GM19238 (cell line): ENCODE measurements at regions not wholly inside any gene's neighbourhood (a gene's known extent, or its start where the extent isn't known, plus 50 kb on each side); places are given as distances from the start of the nearest gene placed in this dataset.
"Not testable (repeated sequence)": the region's sequence is repeated elsewhere in the genome, so short reads cannot be mapped to it uniquely, and the experiment has no call there.

Experiments
- DNase-seq: peaks from one replicate; pipeline ENCODE4 v3.0.0; 2011; ENCODE audit warnings: low spot score; ENCODE audit not compliant: insufficient read length

GRCh38 chr1:192418552-192419285 is 101.9 kb downstream of the RGS21 start:
- DNase-seq, result no peak

DNA sequence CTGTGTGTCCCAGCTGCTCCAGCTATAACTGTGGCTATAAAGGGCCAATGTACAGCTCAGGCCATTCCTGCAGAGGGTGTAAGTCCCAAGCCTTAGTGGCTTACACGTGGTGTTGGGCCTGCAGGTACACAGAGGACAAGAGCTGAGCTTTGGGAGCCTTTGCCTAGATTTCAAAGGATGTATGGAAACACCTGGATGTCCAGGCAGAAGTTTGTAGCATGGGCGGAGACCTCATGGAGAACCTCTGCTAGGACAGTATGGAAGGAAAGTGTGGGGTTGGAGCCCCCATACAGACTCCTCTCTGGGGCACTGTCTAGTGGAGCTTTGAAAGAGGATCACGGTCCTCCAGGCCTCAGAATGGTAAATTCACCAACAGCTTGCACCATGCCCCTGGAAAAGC is 113.9 kb downstream of the RGS21 start:
- DNase-seq, result no peak

DNA sequence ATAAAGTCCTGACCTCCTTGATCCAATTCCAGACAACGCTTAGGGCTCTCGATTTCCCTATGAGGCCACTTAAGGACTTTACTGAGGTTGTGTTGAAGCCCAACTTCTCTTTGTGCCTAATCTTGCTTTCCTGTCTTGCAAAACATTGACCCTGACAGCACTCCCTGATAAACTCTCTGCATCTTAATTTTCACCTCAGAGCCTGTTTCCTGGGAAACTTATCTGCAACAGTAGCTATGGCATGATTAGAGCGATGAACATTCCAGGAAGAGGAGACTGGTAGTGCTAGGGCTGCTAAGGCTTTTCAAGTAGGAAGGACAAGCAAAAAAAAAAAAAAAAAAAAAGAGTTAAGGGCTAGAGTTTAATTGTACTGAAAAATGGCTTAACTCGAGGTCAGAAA is 118.9 kb downstream of the RGS21 start:
- DNase-seq, result no peak

DNA sequence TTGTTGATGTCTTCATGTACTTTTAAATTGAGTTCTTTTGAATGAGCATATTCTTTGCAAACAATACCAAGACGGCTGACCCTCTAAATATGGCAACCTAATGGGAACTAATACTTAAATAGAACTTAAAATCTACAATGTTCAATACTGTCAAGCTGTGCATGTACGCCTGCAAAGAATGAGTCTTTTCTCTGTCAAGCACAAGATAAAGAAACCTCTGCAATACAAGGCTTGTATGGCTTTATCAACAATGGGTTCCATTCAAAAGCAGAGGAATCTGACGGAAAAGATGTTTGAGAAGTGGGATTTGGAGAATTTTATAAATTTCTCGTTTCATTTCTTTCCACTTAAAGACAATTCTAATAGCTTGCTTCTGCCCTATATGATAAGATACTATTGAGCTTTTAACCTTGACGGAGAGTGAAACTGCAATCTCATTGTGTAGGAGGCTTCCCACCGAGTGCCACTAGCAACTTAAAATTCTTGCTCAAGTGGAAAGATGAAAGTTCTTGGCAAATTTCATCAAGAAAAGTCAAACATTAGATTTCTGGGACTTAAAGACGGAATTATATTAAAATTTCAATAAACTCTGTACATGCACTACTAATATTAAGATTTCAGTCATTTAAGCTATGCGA is 119.8 kb downstream of the RGS21 start:
- DNase-seq, result no peak

GRCh38 chr1:192438737-192439136 is 121.9 kb downstream of the RGS21 start:
- no peak for DNase-seq

DNA sequence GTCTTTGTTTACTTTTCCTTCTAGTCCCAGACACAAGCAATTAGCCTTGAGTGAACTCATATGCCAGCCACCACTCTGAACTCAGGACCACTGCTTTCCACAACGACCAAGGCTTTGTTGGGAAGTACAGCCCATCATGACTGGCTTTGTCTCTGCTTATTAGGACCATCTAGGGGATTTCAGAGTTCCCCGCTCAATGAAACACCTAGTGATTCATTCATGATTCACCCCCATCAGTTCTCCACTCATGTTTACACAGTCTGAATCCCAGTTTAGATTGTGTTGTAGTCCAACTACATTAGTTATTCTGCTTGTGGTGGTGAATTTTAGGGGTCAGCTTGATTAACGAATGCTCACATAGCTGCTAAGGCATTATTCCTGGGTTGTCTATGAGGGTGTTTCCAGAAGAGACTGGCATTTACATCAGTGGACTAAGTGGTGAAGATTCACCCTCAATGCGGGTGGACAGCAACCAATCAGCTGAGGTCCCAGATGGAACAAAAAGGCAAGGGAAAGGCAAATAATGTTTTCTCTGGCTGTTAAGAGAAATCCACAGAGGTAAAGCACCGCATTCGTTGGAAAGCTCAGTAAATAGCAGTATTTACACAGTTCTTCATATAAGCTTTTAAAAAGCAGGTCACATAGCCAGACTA is 122.7 kb downstream of the RGS21 start:
- no peak for DNase-seq

DNA sequence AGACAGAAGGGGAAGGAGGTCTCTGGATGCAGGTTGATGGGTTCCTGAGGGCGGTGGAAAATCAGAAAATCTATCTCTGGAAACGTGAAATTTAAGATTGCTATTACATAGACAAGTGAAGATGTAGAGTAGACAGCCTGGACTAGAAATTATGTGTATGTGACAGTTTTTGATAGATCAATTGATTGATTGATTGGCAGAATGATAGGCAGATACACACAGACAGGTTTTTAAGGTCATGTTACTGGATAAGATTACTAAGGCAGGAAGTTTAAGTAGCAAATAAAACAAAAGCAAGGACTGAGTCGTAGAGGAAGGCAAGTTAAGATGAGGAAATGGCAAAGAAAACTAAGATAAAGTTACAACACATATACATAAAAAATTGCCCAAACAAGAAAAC is 124.7 kb downstream of the RGS21 start:
- no peak for DNase-seq

DNA sequence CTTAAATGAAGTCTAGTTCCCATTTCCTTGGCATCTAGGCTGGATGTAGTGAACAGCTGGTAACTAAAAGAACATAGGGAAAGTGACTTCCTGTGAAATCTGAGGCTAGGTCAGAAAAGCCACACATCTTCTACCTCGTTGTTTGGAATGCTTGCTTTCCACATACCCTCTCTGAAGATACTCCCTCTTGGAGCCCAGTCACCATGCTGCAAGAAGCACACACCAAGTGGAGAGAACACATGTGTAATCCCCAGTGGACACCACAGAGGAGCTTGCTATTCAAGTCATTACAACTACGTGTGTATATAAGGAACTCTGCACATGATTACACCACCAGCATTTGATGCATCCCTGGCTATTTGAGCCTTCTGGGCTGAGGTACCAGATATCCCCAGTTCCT is 125.9 kb downstream of the RGS21 start:
- DNase-seq, result no peak

DNA sequence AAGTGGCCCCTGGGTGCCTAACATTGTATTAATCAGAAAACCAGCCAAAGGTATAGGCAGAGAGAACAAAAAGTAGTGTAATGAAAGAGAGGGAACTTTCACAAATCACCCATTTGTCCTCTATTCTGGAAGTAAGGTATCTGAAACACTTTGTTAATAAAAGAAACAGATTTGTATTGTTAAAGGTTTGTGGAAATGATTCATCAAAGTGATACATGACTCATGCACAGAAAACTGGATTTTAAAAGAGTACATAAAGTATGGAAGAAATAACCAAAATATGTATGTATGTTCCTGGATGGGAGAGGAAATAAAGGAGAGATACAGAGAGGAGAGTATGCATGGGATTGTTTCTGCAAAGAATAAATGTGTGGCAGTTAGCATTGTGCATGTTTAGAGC is 126.8 kb downstream of the RGS21 start:
- DNase-seq, result no peak

DNA sequence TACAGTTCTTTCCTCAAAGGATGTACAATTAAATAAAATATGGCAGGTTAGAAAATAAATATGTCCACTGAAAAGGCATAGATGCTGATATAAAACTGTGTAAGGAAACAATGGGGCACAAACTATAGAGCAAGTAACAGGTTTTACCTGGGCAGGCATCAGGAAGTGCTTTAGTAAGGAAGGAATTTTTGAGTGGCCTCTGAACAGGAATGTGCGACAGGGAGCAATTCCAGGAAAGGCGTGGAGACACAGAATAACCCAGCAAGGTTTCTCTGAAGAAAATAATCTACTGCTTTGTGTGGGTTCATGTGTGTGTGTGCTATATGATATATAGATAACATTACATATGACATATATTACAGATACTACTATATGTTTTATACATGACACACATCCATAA is 128.4 kb downstream of the RGS21 start:
- no peak for DNase-seq

DNA sequence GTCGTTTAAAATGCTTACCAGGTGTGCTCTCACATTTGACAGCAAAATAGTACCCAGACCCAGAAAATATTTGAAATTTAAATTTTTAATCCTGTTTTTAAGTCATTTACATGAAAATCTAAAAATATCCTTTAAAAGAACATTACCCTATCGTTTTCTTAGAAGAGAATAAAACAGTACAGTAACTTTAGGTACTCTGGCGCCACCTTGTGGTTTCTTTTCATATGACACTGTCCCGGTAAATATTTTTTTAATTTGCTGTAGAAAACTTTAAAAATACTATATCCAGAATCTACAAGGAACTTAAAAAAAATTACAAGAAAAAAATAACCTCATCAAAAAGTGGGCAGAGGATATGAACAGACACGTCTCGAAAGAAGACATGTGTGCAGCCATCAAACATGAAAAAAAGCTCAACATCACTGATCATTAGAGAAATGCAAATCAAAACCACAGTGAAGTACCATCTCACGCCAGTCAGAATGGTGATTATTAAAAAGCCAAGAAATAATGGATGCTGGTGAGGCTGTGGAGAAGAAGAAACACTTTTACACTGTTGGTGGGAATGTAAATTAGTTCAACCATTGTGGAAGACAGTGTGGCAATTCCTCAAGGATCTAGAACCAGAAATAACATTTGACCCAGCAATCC is 129.2 kb downstream of the RGS21 start:
- DNase-seq, result no peak

GRCh38 chr1:192448026-192448578 is 127.5 kb upstream of the RGS1 start:
- DNase-seq, result no peak

DNA sequence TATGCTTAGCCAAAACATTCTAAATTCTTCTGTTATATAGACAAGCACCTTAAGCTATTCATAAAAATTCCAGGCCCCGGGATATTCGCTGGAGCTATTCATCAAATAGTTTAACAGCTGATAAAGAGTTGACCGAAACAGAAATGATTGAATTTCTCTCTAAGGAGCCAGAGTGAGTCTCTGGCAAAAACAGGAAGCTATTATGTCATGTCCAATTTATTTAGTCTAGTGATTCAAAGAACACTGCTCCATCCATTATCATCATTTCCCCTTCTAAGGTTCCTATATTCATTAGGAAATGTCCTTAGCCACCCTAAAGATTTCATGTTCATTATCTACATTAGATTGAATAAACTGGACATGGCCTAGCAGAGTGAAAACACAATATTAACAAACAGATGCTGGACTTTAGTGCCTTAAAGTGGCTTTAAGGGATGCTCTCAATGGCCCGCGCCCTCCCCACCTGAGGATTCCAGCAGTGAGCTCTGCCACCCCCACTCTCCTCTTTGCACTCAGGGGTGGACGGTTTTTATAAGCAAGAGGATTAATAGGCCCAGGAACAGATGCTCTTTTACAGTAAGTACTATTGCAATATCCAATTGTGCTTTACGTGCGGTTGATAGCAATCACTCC is 122.1 kb upstream of the RGS1 start:
- no peak for DNase-seq

GRCh38 chr1:192459467-192459866 is 116.1 kb upstream of the RGS1 start:
- DNase-seq, result no peak

DNA sequence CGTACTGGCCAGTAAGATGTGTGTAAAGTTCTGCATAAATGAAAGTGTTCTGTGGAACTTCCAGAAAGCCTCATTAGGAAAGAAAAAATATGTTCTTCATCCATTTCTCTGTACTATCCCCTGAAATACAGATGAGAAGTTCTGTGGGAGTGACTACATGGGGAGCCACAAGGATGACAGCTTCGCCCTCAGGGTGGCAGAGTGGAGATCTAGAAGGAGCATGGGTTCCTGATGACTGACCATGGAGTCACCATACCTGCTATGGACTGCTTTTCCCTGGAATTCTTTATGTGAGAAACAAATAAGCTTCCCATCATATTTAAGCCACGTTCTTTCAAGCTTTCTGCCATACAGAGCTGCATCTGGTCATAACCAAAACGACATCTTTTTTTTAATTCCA is 113.9 kb upstream of the RGS1 start:
- no peak for DNase-seq

DNA sequence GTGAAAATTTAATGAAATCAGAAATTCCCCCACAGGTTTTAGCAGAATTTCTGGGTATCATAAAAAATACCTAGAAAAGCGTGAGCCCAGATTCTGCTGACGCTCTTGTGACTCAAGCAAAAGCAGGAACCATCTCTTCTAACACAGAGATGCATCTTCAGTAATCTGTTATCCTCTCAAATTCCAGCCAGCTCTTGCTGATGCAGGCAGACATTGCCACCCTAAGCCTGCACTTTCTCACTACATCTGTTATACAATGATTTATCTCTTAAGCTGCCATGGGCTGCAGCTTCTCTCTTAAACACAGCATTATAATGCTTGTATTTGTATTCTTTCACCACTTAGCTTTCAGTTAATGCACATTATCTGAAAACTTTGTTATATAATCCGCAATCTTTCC is 113.0 kb upstream of the RGS1 start:
- DNase-seq, result no peak

- no peak for DNase-seq
Observed at GRCh38 chr1:192463661-192464060, 111.9 kb upstream of the RGS1 start.

DNA sequence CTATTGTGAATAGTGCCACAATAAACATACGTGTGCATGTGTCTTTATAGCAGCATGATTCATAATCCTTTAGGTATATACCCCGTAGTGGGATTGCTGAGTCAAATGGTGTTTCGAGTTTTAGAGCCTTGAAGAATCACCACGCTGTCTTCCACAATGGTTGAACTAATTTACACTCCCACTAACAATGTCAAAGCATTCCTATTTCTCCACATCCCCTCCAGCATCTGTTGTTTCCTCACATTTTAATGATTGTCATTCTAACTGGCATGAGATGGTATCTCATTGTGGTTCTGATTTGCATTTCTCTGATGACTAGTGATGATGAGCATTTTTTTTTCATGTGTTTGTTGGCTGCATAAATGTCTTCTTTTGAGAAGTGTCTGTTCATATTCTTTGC is 110.4 kb upstream of the RGS1 start:
- DNase-seq, result not testable (repeated sequence)

- peak; percentile 14 for DNase-seq
Observed at GRCh38 chr1:192474080-192474683, 101.4 kb upstream of the RGS1 start.

GRCh38 chr1:192475329-192475728 is 100.2 kb upstream of the RGS1 start:
- DNase-seq, result no peak

GRCh38 chr1:192475970-192476369 is 99.6 kb upstream of the RGS1 start:
- no peak for DNase-seq
